ENCODE measurements at regions not wholly inside any gene's neighbourhood (a gene's known extent, or its start where the extent isn't known, plus 50 kb on each side); places are given as distances from the start of the nearest gene placed in this dataset.

- H2AFZ ChIP-seq (ENCODE audit: low read depth, low read length): no peak overlapping the region
- H3K27me3 ChIP-seq (ENCODE audit: low read depth, low read length): no peaks in the 10 kb centered on the region
- no peak overlapping the region; the same call in 1 of the 2 replicates for H3K4me3 ChIP-seq (ENCODE audit: low read length)
- no peaks in the 10 kb centered on the region for H3K79me2 ChIP-seq (ENCODE audit: low read length)
- H3K9ac ChIP-seq (ENCODE audit: low read length): peak overlapping the region; percentile 22; the same call in 1 of the 2 replicates
- H4K20me1 ChIP-seq (ENCODE audit: insufficient read depth, low read length): no peaks in the 10 kb centered on the region
- peak overlapping the region; percentile 91; the same call in 1 of the 2 replicates for H3K27ac ChIP-seq (ENCODE audit: low read length)
- TF ChIP-seq EZH2phosphoT487 (IDR thresholded peaks at IDR 0.05; ENCODE audit: low read depth): no peak
- no peak for TF ChIP-seq CTCF (IDR thresholded peaks at IDR 0.05; ENCODE audit: low read depth, low read length)
- H3K36me3 ChIP-seq (replicated peaks; ENCODE audit: low read depth, low read length): peaks cover 10% of the 10 kb centered on the region
- H3K4me1 ChIP-seq (ENCODE audit: low read length): peaks cover 24% of the 10 kb centered on the region
- peaks cover 5% of the 10 kb centered on the region for H3K9me3 ChIP-seq (ENCODE audit: insufficient read depth, low read length)
- peak overlapping the region; percentile 68 for H3K4me2 ChIP-seq (ENCODE audit: low read length)
These were observed 147.8 kb upstream of the PRMT6 start for GRCh38 chr1:106908689-106909088.

- no peaks in the 10 kb centered on the region for H4K20me1 ChIP-seq (ENCODE audit: insufficient read depth, low read length)
- H3K27me3 ChIP-seq (ENCODE audit: low read depth, low read length): no peaks in the 10 kb centered on the region
- H3K4me3 ChIP-seq (ENCODE audit: low read length): no peak overlapping the region
- peaks cover 24% of the 10 kb centered on the region for H3K4me1 ChIP-seq (ENCODE audit: low read length)
- H3K9ac ChIP-seq (ENCODE audit: low read length): no peak overlapping the region
- H3K9me3 ChIP-seq (ENCODE audit: insufficient read depth, low read length): peaks cover 5% of the 10 kb centered on the region
- H3K27ac ChIP-seq (ENCODE audit: low read length): no peak overlapping the region
- H3K4me2 ChIP-seq (ENCODE audit: low read length): no peak overlapping the region
- TF ChIP-seq EZH2phosphoT487 (IDR thresholded peaks at IDR 0.05; ENCODE audit: low read depth) (no peak), CTCF (IDR thresholded peaks at IDR 0.05; ENCODE audit: low read depth, low read length) (no peak)
- H3K36me3 ChIP-seq (replicated peaks; ENCODE audit: low read depth, low read length): peaks cover 6% of the 10 kb centered on the region
- H3K79me2 ChIP-seq (ENCODE audit: low read length): no peaks in the 10 kb centered on the region
- H2AFZ ChIP-seq (ENCODE audit: low read depth, low read length): no peak overlapping the region
These were observed 145.7 kb upstream of the PRMT6 start for GRCh38 chr1:106910798-106911197.

GRCh38 chr1:106912131-106912530 lies 144.3 kb upstream of the PRMT6 start:
- Histone ChIP-seq H3K9ac (ENCODE audit: low read length) (no peak overlapping the region), H3K36me3 (replicated peaks; ENCODE audit: low read depth, low read length) (no peaks in the 10 kb centered on the region), H2AFZ (ENCODE audit: low read depth, low read length) (no peak overlapping the region), H3K79me2 (ENCODE audit: low read length) (no peaks in the 10 kb centered on the region), H3K27ac (ENCODE audit: low read length) (no peak overlapping the region), H3K4me2 (ENCODE audit: low read length) (no peak overlapping the region), H3K4me3 (ENCODE audit: low read length) (no peak overlapping the region), H3K4me1 (ENCODE audit: low read length) (peaks cover 20% of the 10 kb centered on the region), H3K27me3 (ENCODE audit: low read depth, low read length) (no peaks in the 10 kb centered on the region), H3K9me3 (ENCODE audit: insufficient read depth, low read length) (no peaks in the 10 kb centered on the region), H4K20me1 (ENCODE audit: insufficient read depth, low read length) (no peaks in the 10 kb centered on the region)
- TF ChIP-seq CTCF (IDR thresholded peaks at IDR 0.05; ENCODE audit: low read depth, low read length) (no peak), EZH2phosphoT487 (IDR thresholded peaks at IDR 0.05; ENCODE audit: low read depth) (no peak)

- Histone ChIP-seq H4K20me1 (ENCODE audit: insufficient read depth, low read length) (no peaks in the 10 kb centered on the region), H3K79me2 (ENCODE audit: low read length) (no peaks in the 10 kb centered on the region), H3K4me2 (ENCODE audit: low read length) (no peak overlapping the region), H3K36me3 (replicated peaks; ENCODE audit: low read depth, low read length) (no peaks in the 10 kb centered on the region), H2AFZ (ENCODE audit: low read depth, low read length) (no peak overlapping the region), H3K27ac (ENCODE audit: low read length) (no peak overlapping the region), H3K4me1 (ENCODE audit: low read length) (peaks cover 27% of the 10 kb centered on the region), H3K27me3 (ENCODE audit: low read depth, low read length) (no peaks in the 10 kb centered on the region), H3K9me3 (ENCODE audit: insufficient read depth, low read length) (no peaks in the 10 kb centered on the region), H3K4me3 (ENCODE audit: low read length) (no peak overlapping the region), H3K9ac (ENCODE audit: low read length) (no peak overlapping the region)
- no peak for TF ChIP-seq EZH2phosphoT487 (IDR thresholded peaks at IDR 0.05; ENCODE audit: low read depth)
- no peak for TF ChIP-seq CTCF (IDR thresholded peaks at IDR 0.05; ENCODE audit: low read depth, low read length)
These were observed 135.3 kb upstream of the PRMT6 start for GRCh38 chr1:106921186-106921585.

Measured in OCI-LY3 (cell line).